ENCODE measurements at regions not wholly inside any gene's neighbourhood (a gene's known extent, or its start where the extent isn't known, plus 50 kb on each side); places are given as distances from the start of the nearest gene placed in this dataset.

- no peak for DNase-seq
Observed at GRCh38 chr2:206368484-206368883, 74.8 kb upstream of the ADAM23 start.

GRCh38 chr2:206368933-206369569 lies 74.3 kb upstream of the ADAM23 start:
- DNase-seq = no peak

DNA sequence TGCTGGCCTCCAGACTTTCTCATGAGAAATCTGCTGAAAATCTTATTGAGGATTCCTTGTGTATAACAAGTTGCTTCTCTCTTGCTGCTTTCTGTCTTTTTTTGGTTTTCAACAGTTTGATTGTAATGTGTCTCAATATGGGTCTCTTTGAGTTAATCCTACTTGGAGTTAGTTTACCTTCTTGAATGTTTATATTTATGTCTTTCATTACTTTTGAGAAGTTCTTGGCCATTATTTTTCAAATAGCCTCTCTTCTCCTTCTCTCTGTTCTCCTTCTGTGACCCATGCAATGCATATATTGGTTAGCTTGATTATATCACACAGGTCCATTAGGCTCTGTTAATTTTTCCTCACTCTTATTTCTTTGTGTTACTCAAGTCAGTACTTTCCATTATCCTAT lies 67.4 kb upstream of the ADAM23 start:
- DNase-seq = no peak

- DNase-seq = no peak
Observed at GRCh38 chr2:206378835-206379234, 64.5 kb upstream of the ADAM23 start.

DNA sequence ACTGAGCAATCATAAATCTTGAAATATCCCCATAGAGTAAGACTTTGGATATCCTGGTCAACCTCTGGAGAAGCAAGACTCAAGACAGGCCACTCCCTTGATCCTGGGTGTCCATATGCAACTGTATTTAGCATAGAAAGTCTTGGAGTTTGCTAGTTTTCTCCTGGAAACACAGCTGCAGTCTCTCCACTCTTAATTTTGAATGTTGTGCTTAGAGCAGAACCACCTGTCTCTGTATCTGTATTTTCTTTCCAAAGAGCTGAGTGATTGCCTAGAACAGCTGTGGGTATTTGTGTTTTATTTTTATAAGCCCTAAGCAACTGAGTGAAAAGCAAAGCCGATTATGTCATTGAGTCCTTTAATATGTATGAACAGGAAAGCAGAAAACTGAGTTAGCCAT lies 64.1 kb upstream of the ADAM23 start:
- no peak for DNase-seq

DNA sequence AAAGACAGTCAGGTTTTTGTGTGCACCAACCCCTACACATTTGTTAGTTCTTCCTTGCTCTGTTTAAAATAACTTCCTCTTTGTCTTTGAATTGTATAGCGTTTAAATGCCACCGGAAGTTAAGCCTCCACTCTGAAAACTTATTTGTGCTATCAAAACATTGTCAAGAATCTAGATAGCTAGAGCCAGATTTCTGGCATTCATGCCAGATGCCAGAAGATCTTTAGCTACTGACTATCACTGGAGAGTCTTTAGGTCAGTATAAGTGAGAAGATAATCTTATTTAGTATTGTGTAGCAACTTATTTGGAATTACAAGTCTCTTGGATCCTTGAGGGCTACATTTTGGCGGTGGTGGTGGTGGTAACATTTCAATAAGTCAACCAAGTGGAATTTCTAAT lies 63.4 kb upstream of the ADAM23 start:
- no peak for DNase-seq

GRCh38 chr2:206381881-206382280 lies 61.5 kb upstream of the ADAM23 start:
- DNase-seq = no peak

DNA sequence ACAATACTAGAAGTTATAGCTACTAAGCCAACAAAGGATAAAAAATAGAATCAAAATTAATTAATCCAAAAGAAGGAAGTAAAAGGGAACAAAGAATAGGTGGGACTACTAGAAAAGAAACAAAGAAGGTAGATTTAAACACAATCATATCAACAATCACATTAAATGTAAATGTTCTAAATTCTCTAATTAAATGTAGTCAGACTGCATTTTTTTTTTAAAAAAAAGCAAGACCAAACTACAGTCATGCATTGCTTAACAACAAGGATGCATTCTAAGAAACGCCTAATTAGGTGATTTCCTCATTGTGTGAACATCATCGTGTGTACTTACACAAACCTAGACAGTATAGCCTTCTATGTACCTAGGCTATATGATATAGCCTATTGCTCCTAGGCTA lies 59.7 kb upstream of the ADAM23 start:
- no peak for DNase-seq

GRCh38 chr2:206387808-206388207 lies 55.5 kb upstream of the ADAM23 start:
- no peak for DNase-seq

GRCh38 chr2:206388698-206389097 lies 54.6 kb upstream of the ADAM23 start:
- no peak for DNase-seq

DNA sequence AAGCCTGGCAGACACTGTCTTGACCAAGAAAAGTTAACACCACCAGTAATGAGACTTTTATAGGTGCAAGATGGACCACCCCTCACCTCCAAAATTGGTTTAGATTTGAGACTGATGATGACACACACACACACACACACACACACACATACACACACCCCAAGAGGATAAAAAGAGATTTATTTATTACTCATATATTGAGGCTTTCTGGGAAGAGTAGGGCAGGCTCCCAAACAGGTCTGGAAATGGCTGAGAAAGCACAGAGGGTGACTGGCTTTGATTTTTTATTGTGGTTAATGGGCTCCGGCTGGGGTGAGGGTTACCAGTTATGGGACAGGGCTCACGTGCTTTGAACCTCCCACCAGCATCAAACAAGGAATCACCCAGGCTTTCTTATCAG lies 54.2 kb upstream of the ADAM23 start:
- no peak for DNase-seq

DNA sequence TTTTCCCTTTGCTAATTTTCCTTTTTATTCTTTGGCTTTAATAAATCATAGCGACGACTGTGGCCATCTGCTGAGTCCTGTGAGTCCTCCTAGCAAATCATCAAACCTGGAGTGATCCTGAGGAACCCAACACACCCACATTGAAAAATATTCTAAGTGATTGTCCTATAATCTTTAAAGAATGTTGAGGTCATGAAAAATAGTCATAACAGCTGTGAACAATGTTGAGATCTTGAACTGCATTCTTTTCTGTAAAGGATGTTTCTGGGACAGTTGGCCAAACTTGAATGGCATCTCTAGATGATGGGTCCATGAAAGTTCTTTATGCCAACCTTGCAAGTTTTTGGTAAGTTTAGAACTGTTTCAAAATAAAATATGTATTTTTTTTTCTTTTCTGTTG lies 53.2 kb upstream of the ADAM23 start:
- DNase-seq = no peak

GRCh38 chr2:206392118-206392517 lies 51.2 kb upstream of the ADAM23 start:
- peak; percentile 9 for DNase-seq
